ENCODE measurements at regions not wholly inside any gene's neighbourhood (a gene's known extent, or its start where the extent isn't known, plus 50 kb on each side); places are given as distances from the start of the nearest gene placed in this dataset.

GRCh38 chr9:102650896-102651295 lies 344.2 kb upstream of the CYLC2 start:
- H3K4me2 ChIP-seq (ENCODE audit: low read depth, low read length, poor library complexity, severe bottlenecking): no peak overlapping the region
- H3K4me1 ChIP-seq (ENCODE audit: insufficient read depth, low read length, poor library complexity, severe bottlenecking): no peaks in the 10 kb centered on the region
- no peak overlapping the region for H3K4me3 ChIP-seq (ENCODE audit: low read length, poor library complexity, severe bottlenecking)
- no peaks in the 10 kb centered on the region for H3K36me3 ChIP-seq (ENCODE audit: insufficient read depth, low read length)
- TF ChIP-seq EZH2phosphoT487 (IDR thresholded peaks at IDR 0.05; ENCODE audit: borderline replicate concordance): no peak
- no peak for TF ChIP-seq CTCF (conservative IDR thresholded peaks at IDR 0.05; ENCODE audit: low read length)
- H3K9me2 ChIP-seq (replicated peaks; ENCODE audit: low read depth, low read length): no peaks in the 10 kb centered on the region
- H3F3A ChIP-seq (ENCODE audit: low read depth): no peaks in the 10 kb centered on the region
- H3K27me3 ChIP-seq (ENCODE audit: insufficient read depth, low read length, poor library complexity, severe bottlenecking): no peaks in the 10 kb centered on the region
- H2AFZ ChIP-seq (ENCODE audit: low read length): no peak overlapping the region
- no peaks in the 10 kb centered on the region for H3K9me3 ChIP-seq (ENCODE audit: insufficient read depth, low read depth, low read length)
- no peaks in the 10 kb centered on the region for H4K20me1 ChIP-seq (ENCODE audit: insufficient read depth, low read length, poor library complexity, severe bottlenecking)
- no peaks in the 10 kb centered on the region for H3K79me2 ChIP-seq (ENCODE audit: insufficient read depth, low read length)
- H3K9ac ChIP-seq (ENCODE audit: low read depth, low read length, poor library complexity, severe bottlenecking): no peak overlapping the region

- H3K36me3 ChIP-seq (ENCODE audit: insufficient read depth, low read length): no peaks in the 10 kb centered on the region
- no peaks in the 10 kb centered on the region for H3K79me2 ChIP-seq (ENCODE audit: insufficient read depth, low read length)
- TF ChIP-seq EZH2phosphoT487 (IDR thresholded peaks at IDR 0.05; ENCODE audit: borderline replicate concordance) (no peak), CTCF (conservative IDR thresholded peaks at IDR 0.05; ENCODE audit: low read length) (no peak)
- no peaks in the 10 kb centered on the region for H3K27me3 ChIP-seq (ENCODE audit: insufficient read depth, low read length, poor library complexity, severe bottlenecking)
- no peaks in the 10 kb centered on the region for H4K20me1 ChIP-seq (ENCODE audit: insufficient read depth, low read length, poor library complexity, severe bottlenecking)
- no peak overlapping the region for H3K9ac ChIP-seq (ENCODE audit: low read depth, low read length, poor library complexity, severe bottlenecking)
- H3K4me1 ChIP-seq (ENCODE audit: insufficient read depth, low read length, poor library complexity, severe bottlenecking): no peaks in the 10 kb centered on the region
- no peaks in the 10 kb centered on the region for H3K9me3 ChIP-seq (ENCODE audit: insufficient read depth, low read depth, low read length)
- H3K4me3 ChIP-seq (ENCODE audit: low read length, poor library complexity, severe bottlenecking): no peak overlapping the region
- no peaks in the 10 kb centered on the region for H3K9me2 ChIP-seq (replicated peaks; ENCODE audit: low read depth, low read length)
- no peak overlapping the region for H2AFZ ChIP-seq (ENCODE audit: low read length)
- H3F3A ChIP-seq (ENCODE audit: low read depth): no peaks in the 10 kb centered on the region
- no peak overlapping the region for H3K4me2 ChIP-seq (ENCODE audit: low read depth, low read length, poor library complexity, severe bottlenecking)
These were observed 352.5 kb upstream of the CYLC2 start for GRCh38 chr9:102642651-102643050.

- Histone ChIP-seq H3K36me3 (ENCODE audit: insufficient read depth, low read length) (no peaks in the 10 kb centered on the region), H4K20me1 (ENCODE audit: insufficient read depth, low read length, poor library complexity, severe bottlenecking) (no peaks in the 10 kb centered on the region), H3F3A (ENCODE audit: low read depth) (no peaks in the 10 kb centered on the region), H3K79me2 (ENCODE audit: insufficient read depth, low read length) (no peaks in the 10 kb centered on the region), H3K9ac (ENCODE audit: low read depth, low read length, poor library complexity, severe bottlenecking) (no peak overlapping the region), H3K4me2 (ENCODE audit: low read depth, low read length, poor library complexity, severe bottlenecking) (no peak overlapping the region), H3K9me3 (ENCODE audit: insufficient read depth, low read depth, low read length) (no peaks in the 10 kb centered on the region), H3K27me3 (ENCODE audit: insufficient read depth, low read length, poor library complexity, severe bottlenecking) (no peaks in the 10 kb centered on the region), H3K9me2 (replicated peaks; ENCODE audit: low read depth, low read length) (no peaks in the 10 kb centered on the region), H3K4me3 (ENCODE audit: low read length, poor library complexity, severe bottlenecking) (no peak overlapping the region), H2AFZ (ENCODE audit: low read length) (no peak overlapping the region), H3K4me1 (ENCODE audit: insufficient read depth, low read length, poor library complexity, severe bottlenecking) (no peaks in the 10 kb centered on the region)
- TF ChIP-seq EZH2phosphoT487 (IDR thresholded peaks at IDR 0.05; ENCODE audit: borderline replicate concordance) (no peak), CTCF (conservative IDR thresholded peaks at IDR 0.05; ENCODE audit: low read length) (peak; percentile 72)
These were observed 363.6 kb upstream of the CYLC2 start for GRCh38 chr9:102631559-102631958.
